Activated CD8-positive, alpha-beta memory T cell treated with anti-CD3 and anti-CD28 coated beads, Interleukin-2, amount 10 ng/mL, durations not matched to agents 7 days and 5 days (primary cell): ENCODE measurements at regions not wholly inside any gene's neighbourhood (a gene's known extent, or its start where the extent isn't known, plus 50 kb on each side); places are given as distances from the start of the nearest gene placed in this dataset.
A peak's percentile ranks its signal among the peaks of the same experiment; 100 is the strongest.

Source experiments
- ATAC-seq: fragments of 150-1000 bp; cut with Tn5 transposase; one replicate; pipeline ENCODE4 v1.10.0; 2021; ENCODE audit warnings: moderate library complexity
- CTCF ChIA-PET: fragments of 350-600 bp; sonication (Branson Sonifier 250); formaldehyde crosslinking; loops from one replicate; lab custom pipeline; 2021; ENCODE audit warnings: antibody characterized with exemption; lab: Charles Lee
- DNase-seq: peaks from one replicate; pipeline ENCODE4 v3.0.0-alpha.2; 2020
- H3K27ac Mint-ChIP-seq: one replicate; pipeline ENCODE4 v1.8.0; 2021; ENCODE audit warnings: mild to moderate bottlenecking, mixed read lengths
- H3K27me3 Mint-ChIP-seq: one replicate; pipeline ENCODE4 v1.8.0; 2021; ENCODE audit warnings: mixed read lengths
- H3K36me3 Mint-ChIP-seq: one replicate; pipeline ENCODE4 v1.8.0; 2021; ENCODE audit warnings: mild to moderate bottlenecking, mixed read lengths
- H3K4me1 Mint-ChIP-seq: one replicate; pipeline ENCODE4 v1.8.0; 2021; ENCODE audit warnings: mixed read lengths
- H3K4me3 Mint-ChIP-seq: one replicate; pipeline ENCODE4 v1.8.0; 2021; ENCODE audit warnings: mild to moderate bottlenecking, moderate library complexity, mixed read lengths
- H3K9me3 Mint-ChIP-seq: one replicate; pipeline ENCODE4 v1.8.0; 2022; ENCODE audit warnings: low read depth, mixed read lengths

DNA sequence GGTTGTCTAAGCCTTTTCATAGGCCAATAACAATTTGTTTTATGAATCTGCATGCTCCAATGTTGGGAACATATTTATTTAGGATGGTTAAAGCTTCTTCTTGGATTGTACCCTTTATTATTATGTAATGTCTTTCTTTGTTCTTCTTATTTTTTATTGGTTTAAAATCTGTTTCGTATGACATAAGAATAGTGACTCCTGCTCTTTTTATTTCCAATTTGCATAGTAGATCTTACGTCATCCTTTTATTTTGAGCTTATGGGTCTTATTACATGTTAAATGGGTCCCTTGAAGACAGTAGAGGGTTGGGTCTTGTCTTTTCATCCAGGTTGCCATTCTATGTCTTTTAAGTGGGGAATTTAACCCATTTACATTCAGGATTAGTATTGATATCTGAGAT lies 561.9 kb upstream of the GHITM start:
- Mint-ChIP-seq H3K4me1 (no peaks in the 10 kb centered on the region), H3K4me3 (no peak overlapping the region), H3K27ac (no peak overlapping the region), H3K36me3 (no peaks in the 10 kb centered on the region), H3K27me3 (no peaks in the 10 kb centered on the region), H3K9me3 (peaks cover 7% of the 10 kb centered on the region)
- ATAC-seq = no peak
- no peak for DNase-seq
- CTCF ChIA-PET = no interaction called here

DNA sequence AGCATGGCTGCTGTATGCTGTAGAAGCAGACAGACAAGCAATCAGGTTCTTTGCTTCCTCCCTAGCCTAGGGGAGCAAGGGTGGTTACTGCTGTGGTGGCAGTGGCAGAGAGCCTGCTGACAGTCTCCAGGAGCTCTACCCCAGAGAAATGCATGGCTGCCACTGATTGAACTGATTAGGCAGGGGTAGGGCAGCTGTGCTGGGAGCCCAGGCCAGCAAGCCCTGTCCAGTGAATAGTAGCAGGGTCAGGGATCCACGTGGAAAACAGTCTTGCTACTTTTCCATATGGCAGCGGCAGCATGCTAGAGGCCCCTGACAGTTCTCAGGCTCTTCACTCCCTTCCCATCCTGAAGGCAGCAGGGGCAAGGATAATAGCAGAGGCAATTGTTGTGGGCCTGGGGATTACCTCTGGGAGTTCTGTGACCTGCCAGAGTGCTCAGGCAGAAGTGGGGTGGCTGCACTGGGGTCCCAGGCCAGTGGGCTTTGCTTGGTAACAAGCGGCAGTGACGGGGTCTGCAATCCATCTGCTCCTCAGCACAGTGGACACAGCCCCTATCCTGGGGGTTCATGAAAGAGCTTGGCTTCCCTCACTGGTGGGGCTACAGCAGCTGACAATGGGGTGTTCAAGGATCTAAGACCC lies 558.8 kb upstream of the GHITM start:
- CTCF ChIA-PET = no interaction called here
- Mint-ChIP-seq H3K4me3 (no peak overlapping the region), H3K27ac (no peak overlapping the region), H3K4me1 (no peaks in the 10 kb centered on the region), H3K27me3 (no peaks in the 10 kb centered on the region), H3K36me3 (no peaks in the 10 kb centered on the region), H3K9me3 (peaks cover 7% of the 10 kb centered on the region)
- DNase-seq = no peak
- no peak for ATAC-seq

DNA sequence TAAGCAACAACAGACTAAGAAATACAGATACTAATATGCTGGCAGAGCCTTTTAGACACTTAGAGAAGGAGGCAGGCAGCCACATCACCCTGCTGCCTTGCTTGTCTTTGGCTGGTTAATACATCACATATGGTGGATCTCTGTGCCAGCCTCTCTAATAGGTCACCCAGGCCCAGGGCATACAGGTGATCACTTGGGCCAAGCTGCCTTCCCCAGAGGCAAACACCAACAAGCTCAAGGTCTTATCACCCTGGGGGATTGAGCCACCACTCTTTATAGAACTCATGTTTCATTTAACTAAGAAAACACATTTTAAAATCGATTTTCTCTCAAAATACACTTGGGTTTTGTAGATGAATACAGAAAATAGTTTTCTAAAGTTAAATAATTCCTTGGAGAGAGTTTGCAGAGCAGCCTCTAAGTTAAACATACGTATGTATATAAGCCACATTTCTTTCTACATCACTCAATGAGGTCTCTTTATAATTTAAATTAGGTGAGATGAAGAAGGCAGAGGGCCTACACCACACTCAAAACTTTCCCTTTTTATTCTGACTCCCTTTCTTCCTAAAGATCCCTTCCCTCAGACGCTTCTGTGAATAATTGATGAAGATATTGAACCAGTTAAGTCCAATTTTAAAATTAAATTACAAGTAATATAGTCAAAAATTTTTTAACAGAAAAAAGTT lies 556.8 kb upstream of the GHITM start:
- peaks cover 7% of the 10 kb centered on the region for H3K9me3 Mint-ChIP-seq
- no peaks in the 10 kb centered on the region for H3K27me3 Mint-ChIP-seq
- DNase-seq (no peak), ATAC-seq (no peak)
- H3K36me3 Mint-ChIP-seq = no peaks in the 10 kb centered on the region
- H3K4me3 Mint-ChIP-seq = no peak overlapping the region
- H3K27ac Mint-ChIP-seq = no peak overlapping the region
- H3K4me1 Mint-ChIP-seq = no peaks in the 10 kb centered on the region
- CTCF ChIA-PET = no interaction called here

DNA sequence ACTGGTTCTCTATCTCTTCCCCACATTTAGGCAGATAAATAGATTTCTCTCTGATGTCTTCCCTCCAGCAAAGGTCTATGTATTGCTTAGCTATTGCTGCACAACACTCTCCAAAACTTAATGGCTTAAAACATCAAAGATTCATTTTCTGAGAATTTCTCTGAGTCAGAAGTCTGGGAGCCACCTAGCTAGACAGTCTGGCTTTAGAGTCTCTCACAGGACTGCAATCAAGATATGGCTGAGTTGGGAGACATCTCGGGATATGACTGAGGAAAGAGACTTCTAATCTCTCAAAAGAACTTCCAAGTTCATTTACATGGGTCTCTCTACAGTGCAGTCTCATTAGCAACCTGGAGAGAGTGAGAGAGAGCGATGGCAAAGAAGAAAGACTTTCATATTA lies 553.6 kb upstream of the GHITM start:
- H3K27ac Mint-ChIP-seq = no peak overlapping the region
- H3K4me1 Mint-ChIP-seq = no peaks in the 10 kb centered on the region
- no peak overlapping the region for H3K4me3 Mint-ChIP-seq
- H3K36me3 Mint-ChIP-seq = no peaks in the 10 kb centered on the region
- H3K9me3 Mint-ChIP-seq = peaks cover 2% of the 10 kb centered on the region
- ATAC-seq (no peak), DNase-seq (no peak)
- H3K27me3 Mint-ChIP-seq = no peaks in the 10 kb centered on the region
- CTCF ChIA-PET = no interaction called here

DNA sequence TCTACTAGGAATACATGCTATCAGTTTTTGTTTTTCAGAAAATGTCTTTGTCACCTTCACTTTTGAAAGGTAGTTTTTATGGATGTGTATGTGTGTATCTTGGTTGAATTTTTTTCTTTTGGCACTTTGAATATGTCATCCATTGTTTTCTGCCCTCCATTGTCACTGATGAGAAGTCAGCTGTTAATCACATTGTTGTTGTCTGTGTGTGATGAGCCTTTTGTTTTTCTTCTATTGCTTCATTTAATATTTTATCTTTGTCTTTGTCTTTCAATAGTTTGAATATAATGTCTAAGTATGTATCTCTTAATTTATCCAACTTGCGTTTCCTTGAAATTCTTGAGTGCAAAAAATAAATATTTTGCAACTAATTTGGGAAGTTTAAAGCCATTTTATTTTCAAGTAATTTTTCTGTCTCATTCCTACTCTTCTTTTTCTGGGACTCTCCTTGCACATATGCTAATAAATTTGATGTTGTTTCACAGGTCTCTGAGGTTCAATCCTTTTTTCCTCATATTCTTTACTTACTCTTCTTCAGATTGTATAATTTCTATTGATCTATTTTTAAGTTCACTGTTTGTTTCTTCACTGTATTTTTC lies 546.9 kb upstream of the GHITM start:
- no peak overlapping the region for H3K27ac Mint-ChIP-seq
- H3K9me3 Mint-ChIP-seq = peaks cover 13% of the 10 kb centered on the region
- CTCF ChIA-PET = no interaction called here
- H3K27me3 Mint-ChIP-seq = no peaks in the 10 kb centered on the region
- H3K4me3 Mint-ChIP-seq = no peak overlapping the region
- H3K4me1 Mint-ChIP-seq = no peaks in the 10 kb centered on the region
- no peak for ATAC-seq
- no peaks in the 10 kb centered on the region for H3K36me3 Mint-ChIP-seq
- DNase-seq = no peak

DNA sequence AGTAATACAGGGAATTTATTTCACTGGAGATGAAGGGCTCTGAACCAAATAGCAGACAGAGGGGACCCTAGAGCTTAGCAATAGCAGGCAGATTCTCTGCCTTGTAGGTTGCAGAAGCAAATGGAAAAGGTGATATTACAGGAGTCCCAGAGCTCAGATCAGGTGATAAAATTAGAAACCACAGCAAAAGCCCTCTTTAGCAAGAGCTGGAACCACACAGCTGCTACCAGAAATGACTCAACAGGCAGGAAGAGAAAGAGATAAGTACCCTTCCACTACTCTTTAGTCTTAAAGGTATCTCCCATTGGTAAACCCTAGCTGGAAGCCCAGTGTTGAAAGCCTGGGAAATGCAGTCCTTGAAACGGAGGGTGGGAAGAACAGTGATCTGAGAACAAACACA lies 535.6 kb upstream of the GHITM start:
- CTCF ChIA-PET = interaction anchor here (0.8 kb wide), 1 partner anchor 268 kb away, joined by 3 read pairs; no protein-coding TSS in a partner anchor
- Mint-ChIP-seq H3K9me3 (peaks cover 4% of the 10 kb centered on the region), H3K4me3 (no peak overlapping the region), H3K27ac (no peak overlapping the region), H3K36me3 (no peaks in the 10 kb centered on the region), H3K4me1 (peaks cover 11% of the 10 kb centered on the region), H3K27me3 (no peaks in the 10 kb centered on the region)
- ATAC-seq (peak; percentile 73), DNase-seq (peak; percentile 48)

DNA sequence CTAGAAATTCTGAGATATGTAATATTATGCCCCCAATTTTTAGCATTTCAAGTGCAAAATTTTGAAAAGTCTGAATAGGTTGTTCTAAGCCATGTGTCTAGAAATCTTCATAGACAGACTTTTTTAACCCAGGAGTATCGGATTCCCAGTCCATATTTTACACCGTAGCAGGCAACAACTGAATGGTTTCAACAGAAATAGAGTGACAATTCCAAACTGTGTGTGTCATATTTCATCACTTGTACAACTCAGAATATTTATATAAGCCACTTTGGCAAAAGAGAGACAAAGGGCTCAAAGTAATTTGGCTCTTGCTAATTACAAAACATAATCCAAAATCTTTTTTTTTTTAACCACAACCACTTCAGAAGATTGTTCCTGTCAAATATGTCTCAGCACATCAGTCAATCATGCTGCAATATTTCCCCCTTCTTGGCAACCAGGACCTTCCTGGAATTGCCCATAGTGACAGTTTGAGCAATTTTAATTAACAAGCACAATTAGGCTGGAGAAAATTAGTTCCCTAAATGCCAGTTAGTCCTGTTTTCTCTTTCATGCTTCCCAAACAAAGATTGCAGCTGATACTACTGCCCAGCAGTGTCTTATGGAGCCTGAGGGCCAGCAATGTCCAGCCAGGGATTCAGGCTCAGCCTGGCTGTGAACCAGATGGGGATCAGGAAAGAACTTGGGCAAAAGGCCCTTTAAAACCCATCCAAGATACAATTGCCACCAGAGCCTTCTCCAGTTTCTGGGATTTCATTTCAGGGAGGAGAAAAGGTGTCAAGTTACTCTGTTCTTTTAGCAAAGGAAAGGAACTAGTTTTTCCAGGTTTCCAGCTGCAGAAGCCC lies 533.3 kb upstream of the GHITM start:
- Mint-ChIP-seq H3K27ac (no peak overlapping the region), H3K36me3 (no peaks in the 10 kb centered on the region), H3K4me3 (no peak overlapping the region), H3K27me3 (no peaks in the 10 kb centered on the region), H3K4me1 (peaks cover 11% of the 10 kb centered on the region), H3K9me3 (peaks cover 3% of the 10 kb centered on the region)
- CTCF ChIA-PET = no interaction called here
- DNase-seq (no peak), ATAC-seq (no peak)

DNA sequence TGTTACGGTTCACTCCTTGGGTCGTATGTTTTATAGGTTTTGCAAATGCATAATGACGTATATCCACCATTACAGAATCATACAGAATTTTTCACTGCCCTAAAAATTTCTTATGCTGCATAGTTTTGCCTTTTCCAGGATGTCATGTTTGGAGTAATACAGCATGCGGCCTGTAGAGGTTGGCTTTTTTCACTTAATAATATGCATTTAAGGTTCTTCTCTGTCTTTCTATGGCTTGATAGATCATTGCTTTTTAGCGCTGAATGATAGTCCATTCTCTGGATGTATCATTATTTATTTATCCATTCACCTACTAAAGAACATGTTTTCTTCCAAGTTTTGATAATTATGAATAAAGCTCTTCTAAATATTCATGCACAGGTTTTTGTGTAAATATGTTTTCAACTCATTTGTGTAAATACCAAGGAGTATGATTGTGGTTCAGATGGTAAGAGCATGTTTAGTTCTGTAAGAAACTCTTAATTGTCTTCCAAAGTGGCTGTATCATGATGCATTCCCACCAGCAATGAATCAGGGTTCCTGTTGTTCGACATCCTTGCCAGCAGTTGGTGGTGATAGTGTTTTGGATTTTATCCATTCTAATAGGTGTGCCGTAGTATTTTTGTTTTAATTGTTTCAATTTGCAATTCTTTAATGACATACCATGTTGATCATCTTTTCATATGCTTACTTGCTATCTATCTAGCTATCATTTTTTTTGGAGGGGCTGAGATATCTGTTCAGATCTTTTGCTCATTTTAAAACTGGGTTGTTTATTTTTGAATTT lies 531.2 kb upstream of the GHITM start:
- Mint-ChIP-seq H3K4me1 (peaks cover 11% of the 10 kb centered on the region), H3K27ac (no peak overlapping the region), H3K27me3 (no peaks in the 10 kb centered on the region), H3K4me3 (no peak overlapping the region), H3K36me3 (no peaks in the 10 kb centered on the region), H3K9me3 (peaks cover 3% of the 10 kb centered on the region)
- ATAC-seq (no peak), DNase-seq (no peak)
- CTCF ChIA-PET = no interaction called here

DNA sequence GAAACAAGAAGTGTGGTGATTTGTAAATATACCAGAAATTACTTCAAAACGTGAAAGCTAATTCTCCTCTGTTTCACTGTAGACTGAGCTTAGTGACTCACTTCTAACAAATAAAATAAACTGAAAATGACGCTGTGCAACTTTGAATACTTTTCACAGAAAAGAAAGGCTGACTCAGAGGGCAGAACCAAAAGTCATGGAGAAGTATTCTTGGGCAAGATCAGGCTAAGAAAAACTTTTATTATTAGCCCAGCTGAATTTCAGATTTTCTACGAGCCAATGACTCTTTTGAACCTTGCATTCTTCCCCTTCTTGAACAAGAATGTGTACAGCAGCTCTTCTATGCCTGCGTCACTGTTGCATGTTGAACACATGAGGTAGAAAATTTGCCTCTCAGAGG lies 527.3 kb upstream of the GHITM start:
- Mint-ChIP-seq H3K27ac (no peak overlapping the region), H3K9me3 (peaks cover 3% of the 10 kb centered on the region), H3K36me3 (no peaks in the 10 kb centered on the region), H3K27me3 (no peaks in the 10 kb centered on the region), H3K4me3 (no peak overlapping the region), H3K4me1 (no peaks in the 10 kb centered on the region)
- no peak for ATAC-seq
- no peak for DNase-seq
- CTCF ChIA-PET = no interaction called here

DNA sequence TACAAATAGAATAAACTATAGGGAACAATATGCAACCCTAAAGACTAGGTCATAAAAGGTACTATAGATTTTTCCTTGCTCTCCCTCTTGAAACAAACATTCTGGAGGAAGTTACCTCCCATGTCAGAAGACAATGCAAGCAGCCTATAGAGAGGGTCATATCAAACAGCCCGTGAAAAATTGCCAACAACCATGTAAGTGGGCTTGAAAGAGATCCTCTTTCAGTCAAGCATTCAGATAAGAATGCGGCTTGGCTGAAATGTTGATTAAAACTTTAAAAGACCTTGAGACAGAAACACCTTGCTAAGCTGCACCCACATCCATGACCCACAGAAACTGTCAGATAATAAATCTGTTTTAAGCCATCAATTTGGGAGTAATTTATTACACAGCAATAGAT lies 526.6 kb upstream of the GHITM start:
- Mint-ChIP-seq H3K27ac (no peak overlapping the region), H3K9me3 (no peaks in the 10 kb centered on the region), H3K4me3 (no peak overlapping the region), H3K27me3 (no peaks in the 10 kb centered on the region), H3K36me3 (no peaks in the 10 kb centered on the region), H3K4me1 (no peaks in the 10 kb centered on the region)
- ATAC-seq = no peak
- CTCF ChIA-PET = no interaction called here
- DNase-seq = no peak

DNA sequence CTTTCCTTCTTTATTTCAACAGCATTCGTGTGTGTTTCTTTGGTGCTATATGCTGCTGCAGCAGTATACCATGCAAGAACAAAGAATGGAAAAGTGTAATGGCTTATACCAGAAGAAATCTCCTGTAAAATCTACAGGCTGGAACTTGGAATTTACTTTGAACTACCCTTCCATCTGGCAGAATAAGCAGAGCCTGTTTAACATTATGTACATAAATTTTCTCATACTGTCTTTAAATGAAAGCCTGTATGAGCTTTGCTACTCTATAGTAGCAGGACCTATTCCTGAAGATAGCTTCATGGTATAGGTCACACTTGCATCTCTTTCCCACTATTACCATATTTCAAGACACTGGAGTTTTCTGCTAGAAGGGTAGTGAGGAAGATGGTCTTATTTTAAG lies 522.1 kb upstream of the GHITM start:
- Mint-ChIP-seq H3K4me3 (no peak overlapping the region), H3K9me3 (peaks cover 3% of the 10 kb centered on the region), H3K36me3 (no peaks in the 10 kb centered on the region), H3K27me3 (no peaks in the 10 kb centered on the region), H3K4me1 (no peaks in the 10 kb centered on the region), H3K27ac (no peak overlapping the region)
- no peak for DNase-seq
- CTCF ChIA-PET = no interaction called here
- ATAC-seq = no peak

DNA sequence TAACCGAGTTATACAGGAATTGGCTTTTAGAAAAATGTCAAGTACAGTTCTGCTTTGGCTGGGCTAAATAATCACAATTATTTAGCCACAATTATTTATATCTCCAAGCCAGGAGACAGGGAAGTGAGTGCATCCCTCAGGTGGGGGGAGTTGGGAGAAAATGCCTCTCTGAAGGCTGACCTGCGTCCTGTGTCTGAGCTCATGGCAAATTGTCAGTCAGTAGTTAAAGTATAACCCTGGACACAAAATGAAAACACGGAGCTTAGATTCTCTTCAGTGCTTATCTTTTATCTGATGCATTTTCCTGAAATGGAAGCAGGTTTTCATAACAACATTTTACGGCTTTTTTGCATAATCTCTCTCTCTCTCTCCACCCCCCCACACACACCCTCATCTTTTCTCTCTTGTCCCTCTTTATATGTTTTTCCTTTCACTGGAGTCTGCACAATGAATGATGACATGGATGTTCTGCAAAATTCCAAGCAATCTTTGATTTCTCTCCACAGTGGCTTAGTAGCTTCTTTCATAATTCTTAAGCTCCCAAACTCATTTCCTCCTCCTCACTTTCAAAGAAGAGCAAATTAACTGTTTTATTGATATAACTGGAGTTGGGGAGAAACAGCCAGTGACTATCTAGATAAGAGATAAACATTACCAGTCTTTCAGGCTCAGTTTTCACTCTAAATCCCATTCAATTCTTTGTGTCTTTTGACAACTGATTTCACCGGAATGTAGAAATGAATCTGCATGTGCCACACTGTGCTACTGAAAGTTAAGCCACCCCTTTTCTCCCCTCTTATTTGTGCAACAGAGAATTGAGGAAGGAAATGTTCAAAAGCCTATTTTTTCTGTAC lies 521.4 kb upstream of the GHITM start:
- ATAC-seq (no peak), DNase-seq (no peak)
- H3K36me3 Mint-ChIP-seq = no peaks in the 10 kb centered on the region
- H3K9me3 Mint-ChIP-seq = peaks cover 3% of the 10 kb centered on the region
- H3K27me3 Mint-ChIP-seq = no peaks in the 10 kb centered on the region
- H3K27ac Mint-ChIP-seq = no peak overlapping the region
- CTCF ChIA-PET = no interaction called here
- no peak overlapping the region for H3K4me3 Mint-ChIP-seq
- no peaks in the 10 kb centered on the region for H3K4me1 Mint-ChIP-seq
